Loucy (cell line): ENCODE measurements at regions not wholly inside any gene's neighbourhood (a gene's known extent, or its start where the extent isn't known, plus 50 kb on each side); places are given as distances from the start of the nearest gene placed in this dataset.

Experiments used
- EZH2phosphoT487 ChIP-seq: fragments of 200-600 bp; IDR thresholded peaks from 2 replicates; pipeline ENCODE4 v1.6.1; 2018; ENCODE audit warnings: antibody characterized with exemption, mild to moderate bottlenecking, moderate library complexity, borderline replicate concordance
- TF ChIP-seq, protein P1 (sequence below): fragments of 200-600 bp; sonication (generic); conservative IDR thresholded peaks from 2 replicates; pipeline ENCODE4 v1.5.1; 2014; ENCODE audit warnings: mild to moderate bottlenecking, antibody characterized with exemption, low read length

DNA sequence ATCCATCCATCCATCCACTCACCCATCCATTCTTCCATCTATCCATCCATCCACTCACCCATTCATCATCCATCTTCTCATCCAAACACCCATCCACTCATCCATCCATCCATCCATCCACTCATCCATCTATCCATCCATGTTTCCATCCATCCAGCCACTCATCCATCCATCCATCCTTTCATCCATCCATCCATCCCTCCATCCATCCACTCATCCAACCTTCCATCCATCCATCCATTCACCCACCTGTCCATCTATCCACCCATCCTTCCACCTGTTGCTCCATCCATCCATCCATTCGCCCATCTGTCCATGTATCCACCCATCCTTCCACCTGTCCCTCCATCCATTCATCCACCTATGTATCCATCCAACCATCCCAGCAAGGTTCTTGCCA is 378.4 kb upstream of the PFKP start:
- TF ChIP-seq, protein P1, sequence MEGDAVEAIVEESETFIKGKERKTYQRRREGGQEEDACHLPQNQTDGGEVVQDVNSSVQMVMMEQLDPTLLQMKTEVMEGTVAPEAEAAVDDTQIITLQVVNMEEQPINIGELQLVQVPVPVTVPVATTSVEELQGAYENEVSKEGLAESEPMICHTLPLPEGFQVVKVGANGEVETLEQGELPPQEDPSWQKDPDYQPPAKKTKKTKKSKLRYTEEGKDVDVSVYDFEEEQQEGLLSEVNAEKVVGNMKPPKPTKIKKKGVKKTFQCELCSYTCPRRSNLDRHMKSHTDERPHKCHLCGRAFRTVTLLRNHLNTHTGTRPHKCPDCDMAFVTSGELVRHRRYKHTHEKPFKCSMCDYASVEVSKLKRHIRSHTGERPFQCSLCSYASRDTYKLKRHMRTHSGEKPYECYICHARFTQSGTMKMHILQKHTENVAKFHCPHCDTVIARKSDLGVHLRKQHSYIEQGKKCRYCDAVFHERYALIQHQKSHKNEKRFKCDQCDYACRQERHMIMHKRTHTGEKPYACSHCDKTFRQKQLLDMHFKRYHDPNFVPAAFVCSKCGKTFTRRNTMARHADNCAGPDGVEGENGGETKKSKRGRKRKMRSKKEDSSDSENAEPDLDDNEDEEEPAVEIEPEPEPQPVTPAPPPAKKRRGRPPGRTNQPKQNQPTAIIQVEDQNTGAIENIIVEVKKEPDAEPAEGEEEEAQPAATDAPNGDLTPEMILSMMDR, result no peak
- no peak for TF ChIP-seq EZH2phosphoT487
